Liver (tissue), 8 donors: ENCODE measurements at regions not wholly inside any gene's neighbourhood (a gene's known extent, or its start where the extent isn't known, plus 50 kb on each side); places are given as distances from the start of the nearest gene placed in this dataset.

ENCODE experiments used
- DNase-seq: peaks from one replicate; pipeline ENCODE4 v3.0.0-alpha.2; 2017; ENCODE audit warnings: low spot score
- H3K27ac ChIP-seq, 2 donors: one replicate each; pipeline ENCODE4 v1.7.0; 2013; ENCODE audit warnings: inconsistent platforms in 2 of 2, low read length in 2 of 2, control low read depth in 1 of 2, low read depth in 1 of 2, mild to moderate bottlenecking in 1 of 2
- H3K27me3 ChIP-seq, 4 donors: one replicate each; pipeline versions ENCODE4 v1.6.1 to v1.7.0; 2013; ENCODE audit warnings: low read length in 3 of 4, inconsistent platforms in 1 of 4, mild to moderate bottlenecking in 1 of 4, moderate library complexity in 1 of 4; ENCODE audit not compliant: control insufficient read depth in 4 of 4, insufficient read depth in 4 of 4
- H3K36me3 ChIP-seq, 4 donors: one replicate each; pipeline versions ENCODE4 v1.6.1 to v1.7.0; 2013; ENCODE audit warnings: low read length in 3 of 4, mild to moderate bottlenecking in 3 of 4, low read depth in 1 of 4, moderate library complexity in 1 of 4; ENCODE audit not compliant: control insufficient read depth in 4 of 4, insufficient read depth in 3 of 4
- H3K4me1 ChIP-seq, 4 donors: one replicate each; pipeline versions ENCODE4 v1.6.1 to v1.7.0; 2013; ENCODE audit warnings: low read length in 3 of 4, mild to moderate bottlenecking in 3 of 4, moderate library complexity in 1 of 4; ENCODE audit not compliant: control insufficient read depth in 4 of 4, insufficient read depth in 4 of 4
- H3K4me3 ChIP-seq, 3 donors: one replicate each; pipeline versions ENCODE4 v1.6.1 to v1.7.0; 2013; ENCODE audit warnings: low read length in 3 of 3, control low read depth in 1 of 3, low read depth in 1 of 3, mild to moderate bottlenecking in 1 of 3
- H3K9ac ChIP-seq, 2 donors: one replicate each; pipeline ENCODE4 v1.7.0; 2013; ENCODE audit warnings: low read length in 2 of 2, mild to moderate bottlenecking in 2 of 2, moderate library complexity in 2 of 2, control low read depth in 1 of 2, low read depth in 1 of 2
- H3K9me3 ChIP-seq, 4 donors: one replicate each; pipeline versions ENCODE4 v1.6.1 to v1.7.0; 2013; ENCODE audit warnings: low read length in 3 of 4; ENCODE audit not compliant: control insufficient read depth in 4 of 4
- ATF3 ChIP-seq: IDR thresholded peaks from 2 replicates; pipeline ENCODE4 v1.6.1; 2016; ENCODE audit warnings: antibody characterized with exemption
- CTCF ChIP-seq: fragments of 150-350 bp; IDR thresholded peaks from 2 replicates; pipeline ENCODE4 v1.5.1; 2017; ENCODE audit warnings: improper control_type of control experiment, low read depth, low read length; ENCODE audit not compliant: missing input control
- EGR1 ChIP-seq, 2 donors: IDR thresholded peaks; 2 replicates each; pipeline ENCODE4 v1.6.1; 2016 to 2018; ENCODE audit warnings: antibody characterized with exemption in 2 of 2, low read depth in 2 of 2
- FOXA1 ChIP-seq: IDR thresholded peaks from 2 replicates; pipeline ENCODE4 v1.6.1; 2016; ENCODE audit warnings: antibody characterized with exemption
- FOXA2 ChIP-seq: IDR thresholded peaks from 2 replicates; pipeline ENCODE4 v1.6.1; 2016; ENCODE audit warnings: antibody characterized with exemption
- GABPA ChIP-seq, 2 donors: IDR thresholded peaks in 1 of 2; conservative IDR thresholded peaks in 1 of 2; 2 replicates each; pipeline ENCODE4 v1.6.1; 2016; ENCODE audit warnings: antibody characterized with exemption in 2 of 2, mild to moderate bottlenecking in 1 of 2, moderate library complexity in 1 of 2
- HNF4A ChIP-seq, 2 donors: conservative IDR thresholded peaks; 2 replicates each; pipeline ENCODE4 v1.6.1; 2016; ENCODE audit warnings: antibody characterized with exemption in 2 of 2, mild to moderate bottlenecking in 2 of 2
- HNF4G ChIP-seq: IDR thresholded peaks from 2 replicates; pipeline ENCODE4 v1.6.1; 2016; ENCODE audit warnings: antibody characterized with exemption
- JUND ChIP-seq, 2 donors: IDR thresholded peaks; 2 replicates each; pipeline ENCODE4 v1.6.1; 2016; ENCODE audit warnings: antibody characterized with exemption in 2 of 2
- MAX ChIP-seq: IDR thresholded peaks from 2 replicates; pipeline ENCODE4 v1.6.1; 2016; ENCODE audit warnings: antibody characterized with exemption
- NR2F2 ChIP-seq: IDR thresholded peaks from 2 replicates; pipeline ENCODE4 v1.6.1; 2016; ENCODE audit warnings: antibody characterized with exemption
- RAD21 ChIP-seq, 2 donors: IDR thresholded peaks; 2 replicates each; pipeline ENCODE4 v1.6.1; 2016; ENCODE audit warnings: antibody characterized with exemption in 2 of 2, mild to moderate bottlenecking in 2 of 2
- REST ChIP-seq: IDR thresholded peaks from 2 replicates; pipeline ENCODE4 v1.6.1; 2016; ENCODE audit warnings: antibody characterized with exemption, mild to moderate bottlenecking
- RXRA ChIP-seq, 2 donors: IDR thresholded peaks; 2 replicates each; pipeline ENCODE4 v1.6.1; 2017 to 2018; ENCODE audit warnings: antibody characterized with exemption in 2 of 2, mild to moderate bottlenecking in 1 of 2
- SP1 ChIP-seq: IDR thresholded peaks from 2 replicates; pipeline ENCODE4 v1.6.1; 2018; ENCODE audit warnings: antibody characterized with exemption, mild to moderate bottlenecking
- TAF1 ChIP-seq: conservative IDR thresholded peaks from 2 replicates; pipeline ENCODE4 v1.6.1; 2016; ENCODE audit warnings: antibody characterized with exemption, mild to moderate bottlenecking
- YY1 ChIP-seq: IDR thresholded peaks from 2 replicates; pipeline ENCODE4 v1.6.1; 2016; ENCODE audit warnings: antibody characterized with exemption, mild to moderate bottlenecking
- ZBTB33 ChIP-seq: IDR thresholded peaks from 2 replicates; pipeline ENCODE4 v1.6.1; 2016; ENCODE audit warnings: antibody characterized with exemption
- WGBS: extraction: QIAGEN DNeasy Blood & Tissue Kit; methylation state at CpG from one replicate; pipeline ENCODE4 v1.1.7; 2013; 5-methylcytosine and 5-hydroxymethylcytosine counted together
- donor health status: healthy.
- donor health status: healthy.
- donor health status: healthy.
- donor health status: healthy.
- donor health status: healthy.

- TF ChIP-seq ZBTB33: no peak
These were observed 203.6 kb downstream of the NUAK1 start (continued) for GRCh38 chr12:105935106-105935505.

GRCh38 chr12:105935981-105936380, 202.8 kb downstream of the NUAK1 start:
- DNase-seq: no peak
- Histone ChIP-seq H3K36me3 (no peaks in the 10 kb centered on the region), H3K27ac (no peak overlapping the region), H3K9me3 (no peaks in the 10 kb centered on the region), H3K9ac (no peak overlapping the region), H3K27me3 (peaks cover 0 to 3% (median 0%) of the 10 kb centered on the region in 4 donors), H3K4me3 (no peak overlapping the region), H3K4me1 (no peaks in the 10 kb centered on the region)
- no peak for TF ChIP-seq MAX
- TF ChIP-seq GABPA (IDR thresholded peaks at IDR 0.05 in 1 of 2, conservative IDR thresholded peaks at IDR 0.05 in 1 of 2): no peak
- TF ChIP-seq EGR1 (IDR thresholded peaks at IDR 0.05; ENCODE audit: low read depth in 2 of 2): no peak
- TF ChIP-seq ZBTB33: no peak
- no peak for TF ChIP-seq HNF4G
- TF ChIP-seq NR2F2: no peak
- no peak for TF ChIP-seq RXRA (IDR thresholded peaks at IDR 0.05)
- no peak for TF ChIP-seq HNF4A (conservative IDR thresholded peaks at IDR 0.05)
- TF ChIP-seq YY1: no peak
- TF ChIP-seq FOXA1: no peak
- TF ChIP-seq TAF1: no peak
- TF ChIP-seq CTCF: no peak
- no peak for TF ChIP-seq SP1
- no peak for TF ChIP-seq RAD21 (IDR thresholded peaks at IDR 0.05)
- no peak for TF ChIP-seq JUND (IDR thresholded peaks at IDR 0.05)
- no peak for TF ChIP-seq FOXA2
- no peak for TF ChIP-seq ATF3
- TF ChIP-seq REST: no peak
- WGBS: 74% methylated on average over 3 of the region's 3 CpGs
